ENCODE measurements at regions not wholly inside any gene's neighbourhood (a gene's known extent, or its start where the extent isn't known, plus 50 kb on each side); places are given as distances from the start of the nearest gene placed in this dataset.

- H3K4me1 ChIP-seq, result no peaks in the 10 kb centered on the region
- no peaks in the 10 kb centered on the region for H3K36me3 ChIP-seq
- no peak for TF ChIP-seq POLR2A (IDR thresholded peaks at IDR 0.05)
- no peak for TF ChIP-seq POLR2AphosphoS5 (IDR thresholded peaks at IDR 0.05)
- TF ChIP-seq CTCF (IDR thresholded peaks at IDR 0.05), result no peak
- intact Hi-C loops (cut with DNase I; ENCODE audit: low total_unique reads), result loop anchor here (2.0 kb wide), 1 partner anchor 100 kb away; no protein-coding TSS in a partner anchor
- H3K9me3 ChIP-seq, result peaks cover 8 to 12% of the 10 kb centered on the region in 2 donors
- DNase-seq (ENCODE audit: low spot score in 2 of 2), result no peak
- H3K27ac ChIP-seq, result no peak overlapping the region
- no peak overlapping the region for H3K4me3 ChIP-seq
- H3K27me3 ChIP-seq, result no peaks in the 10 kb centered on the region
Measured at GRCh38 chr3:5638550-5638949, 451.0 kb downstream of the EDEM1 start.

GRCh38 chr3:5644773-5645670 lies 457.5 kb downstream of the EDEM1 start:
- Histone ChIP-seq H3K36me3 (no peaks in the 10 kb centered on the region), H3K9me3 (no peaks in the 10 kb centered on the region), H3K27ac (no peak overlapping the region), H3K4me3 (no peak overlapping the region), H3K27me3 (no peaks in the 10 kb centered on the region), H3K4me1 (no peaks in the 10 kb centered on the region)
- no peak for DNase-seq (ENCODE audit: low spot score in 2 of 2)
- intact Hi-C loops (cut with DNase I; ENCODE audit: low total_unique reads), result no loop called here
- TF ChIP-seq POLR2A (IDR thresholded peaks at IDR 0.05) (no peak), CTCF (IDR thresholded peaks at IDR 0.05) (no peak), POLR2AphosphoS5 (IDR thresholded peaks at IDR 0.05) (no peak)

GRCh38 chr3:5645692-5646410 lies 458.3 kb downstream of the EDEM1 start:
- H3K27ac ChIP-seq, result no peak overlapping the region
- H3K4me3 ChIP-seq, result no peak overlapping the region
- H3K27me3 ChIP-seq, result no peaks in the 10 kb centered on the region
- intact Hi-C loops (cut with DNase I; ENCODE audit: low total_unique reads), result no loop called here
- no peaks in the 10 kb centered on the region for H3K36me3 ChIP-seq
- no peak for TF ChIP-seq POLR2AphosphoS5 (IDR thresholded peaks at IDR 0.05)
- no peak for TF ChIP-seq POLR2A (IDR thresholded peaks at IDR 0.05)
- no peak for TF ChIP-seq CTCF (IDR thresholded peaks at IDR 0.05)
- no peaks in the 10 kb centered on the region for H3K9me3 ChIP-seq
- DNase-seq (ENCODE audit: low spot score in 2 of 2), result no peak
- no peaks in the 10 kb centered on the region for H3K4me1 ChIP-seq

GRCh38 chr3:5650303-5650702 lies 462.8 kb downstream of the EDEM1 start:
- Histone ChIP-seq H3K4me3 (no peak overlapping the region), H3K9me3 (peaks cover 0 to 7% of the 10 kb centered on the region in 2 donors), H3K27me3 (no peaks in the 10 kb centered on the region), H3K27ac (no peak overlapping the region), H3K36me3 (no peaks in the 10 kb centered on the region), H3K4me1 (no peaks in the 10 kb centered on the region)
- TF ChIP-seq CTCF (IDR thresholded peaks at IDR 0.05) (no peak), POLR2A (IDR thresholded peaks at IDR 0.05) (no peak), POLR2AphosphoS5 (IDR thresholded peaks at IDR 0.05) (no peak)
- DNase-seq (ENCODE audit: low spot score in 2 of 2), result no peak
- intact Hi-C loops (cut with DNase I; ENCODE audit: low total_unique reads), result no loop called here

- no peak overlapping the region for H3K27ac ChIP-seq
- intact Hi-C loops (cut with DNase I; ENCODE audit: low total_unique reads), result no loop called here
- no peak for DNase-seq (ENCODE audit: low spot score in 2 of 2)
- peaks cover 0 to 16% of the 10 kb centered on the region in 2 donors for H3K9me3 ChIP-seq
- H3K4me3 ChIP-seq, result no peak overlapping the region
- no peaks in the 10 kb centered on the region for H3K4me1 ChIP-seq
- TF ChIP-seq POLR2A (IDR thresholded peaks at IDR 0.05), result no peak
- TF ChIP-seq CTCF (IDR thresholded peaks at IDR 0.05), result no peak
- TF ChIP-seq POLR2AphosphoS5 (IDR thresholded peaks at IDR 0.05), result no peak
- H3K27me3 ChIP-seq, result no peaks in the 10 kb centered on the region
- H3K36me3 ChIP-seq, result no peaks in the 10 kb centered on the region
Measured at GRCh38 chr3:5651351-5651750, 463.8 kb downstream of the EDEM1 start.
